Fibroblast of gingiva (primary cell): ENCODE measurements at regions not wholly inside any gene's neighbourhood (a gene's known extent, or its start where the extent isn't known, plus 50 kb on each side); places are given as distances from the start of the nearest gene placed in this dataset.
"Not testable (repeated sequence)": the region's sequence is repeated elsewhere in the genome, so short reads cannot be mapped to it uniquely, and the experiment has no call there.

Experiments
- DNase-seq: peaks from one replicate; pipeline ENCODE4 v3.0.0-alpha.2; 2011; ENCODE audit warnings: low read depth

- DNase-seq = peak; percentile 66
Measured at GRCh38 chr6:18595774-18596530, 208.8 kb downstream of the RNF144B start.

GRCh38 chr6:18596531-18596835 lies 209.3 kb downstream of the RNF144B start:
- no peak for DNase-seq

GRCh38 chr6:18598551-18599264 lies 211.6 kb downstream of the RNF144B start:
- no peak for DNase-seq

GRCh38 chr6:18600255-18600654 lies 213.1 kb downstream of the RNF144B start:
- no peak for DNase-seq

- no peak for DNase-seq
Measured at GRCh38 chr6:18601516-18602020, 214.4 kb downstream of the RNF144B start.

- DNase-seq = no peak
Measured at GRCh38 chr6:18602931-18603330, 215.8 kb downstream of the RNF144B start.

GRCh38 chr6:18603361-18603760 lies 216.2 kb downstream of the RNF144B start:
- DNase-seq = no peak

- no peak for DNase-seq
Measured at GRCh38 chr6:18605841-18606240, 218.7 kb downstream of the RNF144B start.

GRCh38 chr6:18609715-18610114 lies 222.6 kb downstream of the RNF144B start:
- DNase-seq = no peak

GRCh38 chr6:18613319-18613925 lies 226.3 kb downstream of the RNF144B start:
- DNase-seq = no peak

- DNase-seq = no peak
Measured at GRCh38 chr6:18629571-18629970, 242.4 kb downstream of the RNF144B start.

- DNase-seq = peak; percentile 16
Measured at GRCh38 chr6:18632670-18633410, 245.7 kb downstream of the RNF144B start.

- DNase-seq = no peak
Measured at GRCh38 chr6:18634912-18635311, 247.8 kb downstream of the RNF144B start.

GRCh38 chr6:18640134-18640533 lies 253.0 kb downstream of the RNF144B start:
- no peak for DNase-seq

- DNase-seq = no peak
Measured at GRCh38 chr6:18640754-18641153, 253.6 kb downstream of the RNF144B start.

GRCh38 chr6:18654821-18655220 lies 267.7 kb downstream of the RNF144B start:
- no peak for DNase-seq

- no peak for DNase-seq
Measured at GRCh38 chr6:18656506-18656905, 269.4 kb downstream of the RNF144B start.

- DNase-seq = not testable (repeated sequence)
Measured at GRCh38 chr6:18659994-18660393, 272.8 kb downstream of the RNF144B start.

GRCh38 chr6:18663011-18663410 lies 275.9 kb downstream of the RNF144B start:
- no peak for DNase-seq

- no peak for DNase-seq
Measured at GRCh38 chr6:18664401-18664800, 277.3 kb downstream of the RNF144B start.

- DNase-seq = no peak
Measured at GRCh38 chr6:18667612-18668011, 280.5 kb downstream of the RNF144B start.

- DNase-seq = no peak
Measured at GRCh38 chr6:18668994-18669393, 281.8 kb downstream of the RNF144B start.
